Left kidney (tissue), 1 donor: ENCODE measurements at regions not wholly inside any gene's neighbourhood (a gene's known extent, or its start where the extent isn't known, plus 50 kb on each side); places are given as distances from the start of the nearest gene placed in this dataset.
"Not testable (repeated sequence)": the region's sequence is repeated elsewhere in the genome, so short reads cannot be mapped to it uniquely, and the experiment has no call there.

ENCODE experiments used
- DNase-seq: peaks from one replicate; pipeline ENCODE4 v3.0.0-alpha.2; 2013

GRCh38 chr20:43837856-43838702, 76.6 kb upstream of the TOX2 start:
- no peak for DNase-seq

GRCh38 chr20:43836790-43837189, 77.9 kb upstream of the TOX2 start:
- no peak for DNase-seq

DNA sequence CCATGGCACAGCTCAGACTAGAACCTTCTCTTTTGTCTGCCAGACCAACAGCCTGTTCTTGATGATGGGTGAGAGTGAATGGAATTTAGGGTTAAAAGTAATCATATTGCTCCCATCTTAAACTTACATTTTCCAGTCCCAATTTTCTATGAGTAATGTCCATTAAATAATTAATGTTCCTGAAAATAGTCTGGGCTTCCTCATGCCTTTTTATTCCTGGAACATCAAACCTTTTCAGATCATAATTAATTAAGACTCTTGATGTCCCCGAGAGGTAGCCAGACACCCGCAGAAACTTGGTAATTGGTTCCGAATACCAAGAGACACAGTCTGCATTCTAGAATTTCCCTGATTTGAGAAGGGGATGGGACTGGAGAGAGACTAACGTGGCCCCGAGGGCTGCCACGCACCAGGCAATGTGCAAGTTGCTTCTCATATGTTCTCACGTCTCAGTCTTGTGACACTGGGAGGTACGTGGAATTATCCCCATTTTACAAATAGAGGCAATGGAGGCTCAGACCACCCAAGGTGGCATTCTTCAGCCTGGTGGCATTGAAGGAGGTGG, 78.6 kb upstream of the TOX2 start:
- no peak for DNase-seq

- DNase-seq: no peak
Measured at GRCh38 chr20:43833511-43834395, 80.9 kb upstream of the TOX2 start.

- DNase-seq: no peak
Measured at GRCh38 chr20:43832961-43833360, 81.7 kb upstream of the TOX2 start.

DNA sequence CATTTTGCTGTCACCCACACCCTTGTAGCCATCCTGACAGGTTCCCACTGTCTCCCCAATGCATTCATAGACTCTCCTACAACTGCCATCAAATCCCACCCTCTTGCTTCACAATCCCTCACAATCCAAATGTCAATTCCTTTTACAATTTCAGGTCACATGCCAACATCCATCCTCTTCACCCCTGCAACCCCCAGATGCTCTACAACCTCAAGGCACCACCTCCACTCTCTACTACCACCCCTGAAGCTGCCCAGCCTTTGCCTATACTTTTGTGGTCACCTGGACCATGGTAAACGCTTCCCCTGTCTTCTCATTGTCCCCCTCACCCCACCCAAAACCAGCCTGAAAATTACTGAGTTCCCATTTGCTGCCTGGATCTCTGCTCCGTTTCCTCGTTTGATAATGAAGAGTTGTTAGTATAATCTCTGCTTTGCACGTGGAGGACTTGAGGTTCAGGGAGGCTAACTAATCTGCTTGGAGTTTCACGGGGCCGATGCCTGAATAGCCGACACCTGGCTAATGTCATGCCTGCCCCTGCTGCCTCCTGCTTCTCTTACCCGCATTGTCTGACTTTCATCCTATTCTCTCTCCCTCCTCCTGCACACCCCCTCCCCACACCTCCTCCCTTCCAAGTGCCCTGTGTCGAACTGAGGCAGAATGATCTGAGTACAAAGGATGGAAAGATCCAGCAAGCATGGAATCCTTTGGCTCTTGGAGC, 82.4 kb upstream of the TOX2 start:
- DNase-seq: no peak

DNA sequence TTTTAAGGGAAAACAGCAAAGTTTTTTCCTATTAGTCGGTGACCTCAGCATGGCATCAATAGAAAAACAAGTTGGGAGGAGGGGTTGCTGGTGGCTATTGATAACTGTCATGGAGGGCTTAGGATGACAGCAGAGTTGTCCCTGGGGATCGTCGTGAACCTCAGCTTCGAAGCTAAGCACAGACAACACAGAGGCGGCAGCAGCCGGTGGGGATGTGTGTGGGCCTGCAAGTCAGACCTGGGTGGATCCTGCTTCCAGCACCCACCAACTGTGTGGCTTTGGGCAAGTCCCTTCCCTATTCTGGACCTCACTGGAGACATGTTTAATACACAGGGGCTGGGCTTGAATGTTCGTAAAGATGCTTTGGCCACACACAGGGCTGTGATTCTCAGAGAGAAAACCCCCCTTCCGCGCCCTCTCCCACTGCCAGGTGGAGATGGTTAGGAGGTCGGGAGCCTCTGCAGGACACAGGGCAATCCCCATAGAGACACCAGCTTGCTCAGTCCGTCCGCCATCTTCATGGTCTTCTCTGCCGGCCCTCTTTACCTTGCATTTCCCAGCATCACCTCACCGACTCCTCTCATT, 83.1 kb upstream of the TOX2 start:
- no peak for DNase-seq

DNA sequence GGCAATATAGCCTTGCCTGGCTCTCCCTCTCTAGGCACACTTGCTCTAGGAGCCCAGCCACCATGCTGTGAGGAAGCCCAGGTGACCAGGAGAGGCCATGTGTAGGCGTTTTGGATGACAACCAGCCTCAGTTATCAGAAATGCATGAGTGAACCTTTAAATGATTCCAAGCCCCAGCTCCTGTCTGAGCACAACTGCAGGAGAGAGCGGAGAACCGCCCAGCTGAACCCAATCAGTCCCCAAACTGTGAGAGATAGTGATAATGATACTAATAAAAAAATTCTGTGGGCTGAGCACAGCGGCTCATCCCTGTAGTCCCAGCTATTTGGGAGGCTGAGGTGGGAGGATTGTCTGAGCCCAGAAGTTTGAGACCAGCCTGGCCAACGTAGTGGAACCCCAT, 83.8 kb upstream of the TOX2 start:
- no peak for DNase-seq

DNA sequence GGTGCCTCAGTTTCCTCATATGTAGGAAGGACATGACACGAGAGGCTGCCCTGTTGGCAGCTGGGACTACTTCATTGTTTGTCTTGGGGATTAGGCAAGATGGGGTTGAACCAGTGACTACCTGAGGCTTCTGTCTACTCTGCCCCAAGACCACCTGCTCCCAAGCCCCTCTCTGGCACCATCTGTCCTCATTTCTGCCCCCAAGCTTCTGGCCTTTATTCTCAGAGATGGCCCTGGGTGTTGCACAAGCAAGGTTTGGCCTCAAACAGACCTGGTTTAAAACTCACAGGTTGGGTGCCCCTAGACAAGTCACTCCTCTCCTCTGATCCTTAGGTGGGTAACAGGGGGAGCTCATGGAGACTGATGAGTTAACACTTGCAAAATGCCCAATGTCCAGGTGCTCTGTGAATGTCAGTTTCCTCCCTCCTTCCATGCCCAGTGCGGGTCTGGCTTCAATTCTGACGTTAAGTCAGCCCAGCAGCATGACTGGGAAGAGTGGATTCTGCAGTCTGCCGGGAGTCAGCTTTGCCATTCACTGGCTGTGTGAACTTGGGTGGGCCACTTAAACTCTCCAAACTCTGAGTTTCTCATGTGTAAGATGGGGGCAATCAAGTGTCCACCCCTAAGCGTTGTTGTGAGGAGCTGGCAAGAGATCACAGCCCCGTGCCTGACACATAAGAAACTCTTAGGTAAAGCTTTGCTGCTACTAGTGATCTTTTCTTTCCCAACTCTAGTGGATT, 84.5 kb upstream of the TOX2 start:
- DNase-seq: no peak

- DNase-seq: no peak
Measured at GRCh38 chr20:43827940-43828562, 86.6 kb upstream of the TOX2 start.

DNA sequence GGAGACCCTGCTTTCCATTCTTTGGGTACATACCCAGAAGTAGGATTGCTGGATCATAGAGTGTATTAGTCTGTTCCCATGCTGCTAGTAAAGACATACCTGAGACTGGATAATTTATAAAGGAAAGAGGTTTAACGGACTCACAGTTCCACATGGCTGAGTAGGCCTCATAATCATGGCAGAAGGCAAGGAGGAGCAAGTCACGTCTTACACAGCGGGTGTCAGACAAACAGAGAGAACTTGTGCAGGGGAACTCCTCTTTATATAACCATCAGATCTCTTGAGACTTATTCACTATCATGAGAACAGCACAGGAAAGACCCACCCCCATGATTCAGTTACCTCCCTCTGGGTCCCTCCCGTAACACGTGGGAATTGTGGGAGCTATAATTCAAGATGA, 87.7 kb upstream of the TOX2 start:
- DNase-seq: not testable (repeated sequence)

DNA sequence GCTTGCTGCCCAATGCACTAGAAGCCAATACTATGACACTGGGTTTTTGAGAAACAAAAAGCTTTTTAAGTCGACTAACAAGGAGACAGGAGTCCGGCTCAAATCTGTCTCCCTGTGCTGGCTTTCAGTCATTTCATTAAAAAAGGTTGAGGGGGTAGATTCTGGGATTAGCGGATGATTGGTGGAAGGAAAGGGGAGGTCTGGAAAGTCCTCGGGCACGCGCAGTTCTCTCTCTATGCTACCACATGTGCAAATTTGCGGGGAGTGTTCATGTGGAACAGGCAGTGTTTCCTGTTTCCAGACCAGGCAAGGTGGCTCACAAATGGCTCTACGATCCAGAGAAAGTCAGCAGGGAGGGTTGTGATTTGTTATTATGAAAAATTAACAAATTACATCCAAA, 89.1 kb upstream of the TOX2 start:
- DNase-seq: no peak

DNA sequence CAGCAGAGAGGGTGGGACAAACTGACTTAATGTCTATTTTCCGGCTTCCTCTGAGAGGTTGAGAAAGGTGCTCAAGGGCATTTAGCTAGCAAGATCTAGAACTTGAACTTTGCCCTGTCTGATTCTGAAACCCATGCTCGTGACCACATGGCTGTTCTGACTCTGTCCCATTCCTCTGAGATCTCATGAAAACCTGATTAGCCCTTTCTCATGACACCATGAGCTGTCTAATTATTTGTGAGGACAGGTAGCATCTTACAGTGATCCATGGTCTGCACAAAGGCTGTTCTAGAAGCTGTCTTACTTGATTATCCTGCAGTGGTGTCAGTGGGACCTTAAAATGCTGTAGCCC, 89.6 kb upstream of the TOX2 start:
- DNase-seq: no peak

DNA sequence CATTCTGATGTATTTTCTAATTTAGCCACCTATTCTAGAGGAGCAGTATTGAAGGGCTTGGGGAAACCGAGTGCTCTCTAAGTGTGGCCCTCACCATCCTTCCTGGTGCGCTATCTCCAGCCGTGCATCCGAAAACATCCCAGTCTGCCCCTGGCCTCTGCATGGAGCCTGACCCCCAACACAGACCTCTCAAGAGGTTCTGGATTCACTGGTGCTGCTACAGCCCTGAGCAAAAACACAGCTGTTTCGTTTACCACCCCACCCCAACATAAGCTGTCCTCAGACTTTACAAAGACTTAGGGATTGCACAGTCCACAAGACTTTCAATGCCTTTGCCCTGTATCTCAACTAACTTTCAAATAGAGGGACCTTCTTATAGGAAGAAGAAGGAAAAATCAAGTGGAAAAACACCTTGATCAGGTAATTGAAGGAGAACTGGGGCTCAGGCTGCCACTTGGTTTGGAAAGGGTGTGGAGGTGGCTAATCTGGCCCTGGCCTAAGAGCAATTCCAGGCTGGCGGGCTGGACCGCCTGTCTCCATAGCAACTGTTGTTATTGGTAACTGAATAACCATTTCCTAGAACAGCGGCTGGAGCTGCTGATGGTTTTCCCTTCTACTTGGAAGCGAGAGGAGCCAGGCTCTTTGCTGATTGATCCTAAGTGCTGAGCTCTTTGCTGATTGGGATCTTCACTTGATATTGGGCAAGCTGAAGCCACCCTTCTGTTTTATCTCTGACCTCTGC, 90.2 kb upstream of the TOX2 start:
- peak; percentile 50 for DNase-seq

- DNase-seq: no peak
Measured at GRCh38 chr20:43821795-43822194, 92.9 kb upstream of the TOX2 start.

- no peak for DNase-seq
Measured at GRCh38 chr20:43820731-43821330, 93.8 kb upstream of the TOX2 start.

DNA sequence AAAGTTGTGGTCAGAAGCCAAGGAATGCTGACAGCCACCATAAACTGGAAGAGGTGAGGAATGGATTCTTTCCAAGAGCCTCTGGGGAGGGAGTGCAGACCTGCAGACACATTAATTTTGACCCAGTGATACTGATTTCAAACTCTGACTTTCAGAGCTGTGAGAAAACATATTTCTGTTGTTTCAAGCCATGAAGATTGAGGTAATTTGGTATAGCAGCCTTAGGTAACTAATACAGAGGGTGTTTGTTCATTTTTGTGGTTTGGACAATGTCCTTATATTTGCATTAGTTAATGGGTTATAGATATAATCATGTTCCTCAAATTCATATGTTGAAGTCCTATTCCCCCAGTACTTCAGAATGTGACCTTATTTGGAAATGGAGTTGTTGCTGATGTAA, 85.4 kb upstream of the GTSF1L start:
- no peak for DNase-seq

DNA sequence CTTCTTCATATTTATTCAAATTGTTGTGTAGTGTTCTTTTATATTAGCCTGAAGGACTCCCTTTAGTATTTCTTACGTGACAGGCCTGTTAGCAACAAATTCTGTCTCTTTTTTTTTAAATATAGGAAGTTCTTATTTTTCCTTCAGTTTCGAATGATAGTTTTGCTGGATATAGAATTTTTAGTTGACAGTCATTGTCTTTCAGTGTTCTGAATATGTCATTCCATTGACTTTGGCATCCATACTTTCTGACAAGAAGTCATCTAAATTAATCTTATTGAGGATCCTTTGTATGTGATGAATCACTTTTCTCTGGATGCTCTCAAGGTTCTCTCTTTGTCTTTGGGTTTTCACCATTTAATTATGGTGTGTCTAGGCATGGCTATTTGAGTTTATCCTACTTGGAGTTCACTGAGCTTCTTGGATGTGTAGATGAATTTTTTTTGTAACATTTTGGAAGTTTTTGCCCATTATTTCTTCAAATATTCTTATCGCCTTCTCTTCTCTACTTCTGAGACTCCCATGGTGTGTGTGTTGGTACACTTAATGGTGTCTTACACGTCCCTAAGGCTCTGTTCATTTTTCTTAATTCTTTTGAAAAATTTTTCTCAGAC, 82.5 kb upstream of the GTSF1L start:
- DNase-seq: no peak

GRCh38 chr20:43804781-43805180, 78.0 kb upstream of the GTSF1L start:
- DNase-seq: no peak
